CD14-positive monocyte (primary cell): ENCODE measurements at regions not wholly inside any gene's neighbourhood (a gene's known extent, or its start where the extent isn't known, plus 50 kb on each side); places are given as distances from the start of the nearest gene placed in this dataset.

Experiments
- DNase-seq, 3 donors: peaks; one replicate each; pipeline ENCODE4 v3.0.0-alpha.2; 2011 to 2022
- H2AFZ ChIP-seq: 2 replicates; pipeline ENCODE4 v1.6.0; 2012; ENCODE audit warnings: mild to moderate bottlenecking, low read depth, low read length, inconsistent platforms; ENCODE audit not compliant: insufficient read depth, poor library complexity, severe bottlenecking
- H3K27ac ChIP-seq, 2 donors: 1 replicate in 1 of 2; 2 replicates in 1 of 2; pipeline ENCODE4 v1.5.1; 2012 to 2013; ENCODE audit warnings: low read length in 2 of 2, control low read depth in 1 of 2, inconsistent platforms in 1 of 2, low read depth in 1 of 2, mild to moderate bottlenecking in 1 of 2
- H3K27me3 ChIP-seq, 2 donors: one replicate each; pipeline versions ENCODE4 v1.6.0 to v1.6.1; 2011 to 2013; ENCODE audit warnings: low read length in 2 of 2; ENCODE audit not compliant: control insufficient read depth in 2 of 2, insufficient read depth in 2 of 2
- H3K36me3 ChIP-seq, 2 donors: replicated peaks in 1 of 2; 1 replicate in 1 of 2; 2 replicates in 1 of 2; pipeline versions ENCODE4 v1.5.1 to v1.6.1; 2012 to 2013; ENCODE audit warnings: low read length in 2 of 2, control low read depth in 1 of 2, inconsistent platforms in 1 of 2, mild to moderate bottlenecking in 1 of 2; ENCODE audit not compliant: insufficient read depth in 2 of 2, control insufficient read depth in 1 of 2
- H3K4me1 ChIP-seq, 2 donors: 1 replicate in 1 of 2; 2 replicates in 1 of 2; pipeline versions ENCODE4 v1.5.1 to v1.6.1; 2012 to 2013; ENCODE audit warnings: low read length in 2 of 2, control low read depth in 1 of 2, inconsistent platforms in 1 of 2, mild to moderate bottlenecking in 1 of 2, moderate library complexity in 1 of 2; ENCODE audit not compliant: insufficient read depth in 2 of 2, control insufficient read depth in 1 of 2
- H3K4me2 ChIP-seq: replicated peaks from 2 replicates; pipeline ENCODE3; 2012; ENCODE audit warnings: low read length, moderate library complexity, mild to moderate bottlenecking; ENCODE audit not compliant: poor library complexity, severe bottlenecking; ENCODE audit errors: extremely low read depth
- H3K4me3 ChIP-seq, 3 experiments: fragments of 200-600 bp in 1 of 3; sonication (generic) in 1 of 3; replicated peaks in 1 of 3; 1 replicate in 2 of 3; 2 replicates in 1 of 3; pipeline ENCODE4 v1.5.1; 2011 to 2013; ENCODE audit warnings: low read length in 3 of 3, mild to moderate bottlenecking in 3 of 3, control low read depth in 2 of 3, low read depth in 2 of 3, inconsistent platforms in 1 of 3, moderate library complexity in 1 of 3
- H3K79me2 ChIP-seq: 2 replicates; pipeline ENCODE4 v1.6.0; 2012; ENCODE audit warnings: mild to moderate bottlenecking, control low read depth, inconsistent platforms, low read length, moderate library complexity; ENCODE audit not compliant: insufficient read depth
- H3K9ac ChIP-seq: 2 replicates; pipeline ENCODE4 v1.6.0; 2017; ENCODE audit warnings: low read length, mild to moderate bottlenecking; ENCODE audit not compliant: insufficient read depth, poor library complexity, severe bottlenecking
- H3K9me3 ChIP-seq, 2 donors: replicated peaks in 1 of 2; 1 replicate in 1 of 2; 2 replicates in 1 of 2; pipeline versions ENCODE4 v1.5.1 to v1.6.1; 2012 to 2013; ENCODE audit warnings: low read length in 2 of 2, control low read depth in 1 of 2; ENCODE audit not compliant: control insufficient read depth in 1 of 2, insufficient read depth in 1 of 2
- H4K20me1 ChIP-seq: 2 replicates; pipeline ENCODE4 v1.6.0; 2012; ENCODE audit warnings: mild to moderate bottlenecking, low read length, control low read depth, moderate library complexity; ENCODE audit not compliant: insufficient read depth
- H3K27ac Mint-ChIP-seq, 7 donors: one replicate each; pipeline ENCODE4 v1.8.0; 2020; ENCODE audit warnings: mild to moderate bottlenecking in 7 of 7, mixed read lengths in 7 of 7, moderate library complexity in 6 of 7, inconsistent platforms in 2 of 7
- H3K27me3 Mint-ChIP-seq, 3 donors: one replicate each; pipeline ENCODE4 v1.8.0; 2021 to 2022; ENCODE audit warnings: low read depth in 3 of 3, mild to moderate bottlenecking in 3 of 3, mixed read lengths in 3 of 3, moderate library complexity in 3 of 3, inconsistent platforms in 1 of 3
- H3K36me3 Mint-ChIP-seq, 2 donors: one replicate each; pipeline ENCODE4 v1.8.0; 2020; ENCODE audit warnings: mixed read lengths in 2 of 2, inconsistent platforms in 1 of 2, mild to moderate bottlenecking in 1 of 2
- H3K4me1 Mint-ChIP-seq: one replicate; pipeline ENCODE4 v1.8.0; 2020; ENCODE audit warnings: mild to moderate bottlenecking, mixed read lengths
- H3K4me3 Mint-ChIP-seq, 2 donors: one replicate each; pipeline ENCODE4 v1.8.0; 2020; ENCODE audit warnings: mild to moderate bottlenecking in 2 of 2, mixed read lengths in 2 of 2, moderate library complexity in 1 of 2
- H3K9me3 Mint-ChIP-seq, 7 donors: one replicate each; pipeline ENCODE4 v1.8.0; 2020 to 2022; ENCODE audit warnings: mixed read lengths in 7 of 7, mild to moderate bottlenecking in 6 of 7, moderate library complexity in 6 of 7, inconsistent platforms in 2 of 7
- CTCF ChIP-seq: fragments of 200-600 bp; IDR thresholded peaks from one replicate; pipeline ENCODE4 v1.8.0; 2022; ENCODE audit warnings: antibody characterized with exemption, mild to moderate bottlenecking
- WGBS: methylation state at CpG from one replicate; pipeline ENCODE4 v1.1.5; 2013; ENCODE audit warnings: missing lambda C conversion rate; ENCODE audit not compliant: insufficient coverage; 5-methylcytosine and 5-hydroxymethylcytosine counted together
- intact Hi-C, 2 donors: fragments of 100-400 bp; cut with micrococcal nuclease; formaldehyde crosslinking; loops; one replicate each; pipeline versions ENCODE4 v1.15.0 to v1.15.1; 2023

GRCh38 chr17:12313786-12314185, 293.1 kb downstream of the MAP2K4 start:
- no peak overlapping the region for H2AFZ ChIP-seq

GRCh38 chr17:12316021-12316420, 295.3 kb downstream of the MAP2K4 start:
- WGBS: 88% methylated on average over 1 of the region's 1 CpG
- Histone ChIP-seq H3K27me3 (no peaks in the 10 kb centered on the region), H3K4me1 (no peaks in the 10 kb centered on the region), H3K4me2 (no peak overlapping the region), H3K4me3 (no peak overlapping the region), H3K9me3 (peaks cover 26 to 63% of the 10 kb centered on the region in 2 donors), H3K36me3 (no peaks in the 10 kb centered on the region), H3K27ac (no peak overlapping the region), H2AFZ (no peak overlapping the region), H3K9ac (no peak overlapping the region), H3K79me2 (no peaks in the 10 kb centered on the region), H4K20me1 (no peaks in the 10 kb centered on the region)
- no peak overlapping the region for H3K27ac Mint-ChIP-seq
- H3K36me3 Mint-ChIP-seq: no peaks in the 10 kb centered on the region
- H3K9me3 Mint-ChIP-seq: peaks cover 8 to 40% (median 24%) of the 10 kb centered on the region in 7 donors
- H3K4me1 Mint-ChIP-seq: no peaks in the 10 kb centered on the region
- no peak for DNase-seq
- no peaks in the 10 kb centered on the region for H3K27me3 Mint-ChIP-seq
- intact Hi-C loops: no loop called here
- H3K4me3 Mint-ChIP-seq: no peak overlapping the region
- no peak for TF ChIP-seq CTCF

More at GRCh38 chr17:12313786-12314185, 293.1 kb downstream of the MAP2K4 start:
- Histone ChIP-seq H3K4me2 (no peak overlapping the region), H3K36me3 (no peaks in the 10 kb centered on the region), H3K4me1 (no peaks in the 10 kb centered on the region), H3K79me2 (no peaks in the 10 kb centered on the region), H4K20me1 (no peaks in the 10 kb centered on the region), H3K9ac (no peak overlapping the region), H3K9me3 (peaks cover 16 to 52% of the 10 kb centered on the region in 2 donors), H3K27ac (no peak overlapping the region), H3K4me3 (no peak overlapping the region), H3K27me3 (no peaks in the 10 kb centered on the region)
- no peak for DNase-seq
- H3K36me3 Mint-ChIP-seq: no peaks in the 10 kb centered on the region
- intact Hi-C loops: no loop called here
- H3K4me1 Mint-ChIP-seq: no peaks in the 10 kb centered on the region
- no peak for TF ChIP-seq CTCF
- no CpG with 5 or more reads among the region's 1 CpG for whole genome bisulfite sequencing
- H3K27ac Mint-ChIP-seq: no peak overlapping the region
- no peaks in the 10 kb centered on the region for H3K27me3 Mint-ChIP-seq
- no peak overlapping the region for H3K4me3 Mint-ChIP-seq
- peaks cover 11 to 31% (median 23%) of the 10 kb centered on the region in 7 donors for H3K9me3 Mint-ChIP-seq
